HepG2 (cell line): ENCODE measurements at regions not wholly inside any gene's neighbourhood (a gene's known extent, or its start where the extent isn't known, plus 50 kb on each side); places are given as distances from the start of the nearest gene placed in this dataset.

Experiments
- E2F2 ChIP-seq: sonication (generic); formaldehyde crosslinking; IDR thresholded peaks from 2 replicates; pipeline ENCODE4 v1.4.0; 2020; ENCODE audit warnings: missing genetic modification reagents, borderline replicate concordance
- FOXC1 ChIP-seq: sonication (generic); formaldehyde crosslinking; IDR thresholded peaks from 2 replicates; pipeline ENCODE4 v1.8.0; 2022; ENCODE audit warnings: mild to moderate bottlenecking, missing genetic modification reagents, borderline replicate concordance
- FOXP4 ChIP-seq: sonication (generic); formaldehyde crosslinking; IDR thresholded peaks from 2 replicates; pipeline ENCODE4 v1.4.0; 2020; ENCODE audit warnings: missing genetic modification reagents
- HNRNPLL ChIP-seq: fragments of 200-400 bp; formaldehyde crosslinking; IDR thresholded peaks from 2 replicates; pipeline ENCODE4 v1.6.1; 2017; ENCODE audit warnings: mild to moderate bottlenecking, low read depth, low read length; ENCODE audit not compliant: poor library complexity, severe bottlenecking
- KLF13 ChIP-seq: sonication (generic); formaldehyde crosslinking; IDR thresholded peaks from 2 replicates; pipeline ENCODE4 v1.4.0; 2020; ENCODE audit warnings: mild to moderate bottlenecking, missing genetic modification reagents
- MAZ ChIP-seq, 2 experiments: sonication (generic) in 1 of 2; formaldehyde crosslinking in 1 of 2; IDR thresholded peaks; 2 replicates each; pipeline versions ENCODE4 v1.5.0 to v1.6.1; 2012 to 2020; ENCODE audit warnings: low read depth in 2 of 2, mild to moderate bottlenecking in 2 of 2, borderline replicate concordance in 1 of 2, improper control_type of control experiment in 1 of 2, low read length in 1 of 2, missing genetic modification reagents in 1 of 2, moderate library complexity in 1 of 2
- MXI1 ChIP-seq: IDR thresholded peaks from 3 replicates; pipeline ENCODE4 v1.6.1; 2012; ENCODE audit warnings: low read depth, low read length, inconsistent platforms, borderline replicate concordance
- MYC ChIP-seq: sonication (generic); formaldehyde crosslinking; IDR thresholded peaks from 2 replicates; pipeline ENCODE4 v1.9.0; 2021; ENCODE audit warnings: missing genetic modification reagents, borderline replicate concordance
- SMC3 ChIP-seq: IDR thresholded peaks from 2 replicates; pipeline ENCODE4 v1.6.1; 2011; ENCODE audit warnings: low read length, improper control_type of control experiment
- SRF ChIP-seq: IDR thresholded peaks from 2 replicates; pipeline ENCODE4 v1.6.1; 2011; ENCODE audit warnings: mild to moderate bottlenecking, low read depth, low read length, moderate library complexity
- ZFP37 ChIP-seq: sonication (generic); formaldehyde crosslinking; IDR thresholded peaks from 2 replicates; pipeline ENCODE4 v1.4.0; 2020; ENCODE audit warnings: missing genetic modification reagents, borderline replicate concordance
- ZNF136 ChIP-seq: sonication (generic); formaldehyde crosslinking; IDR thresholded peaks from 2 replicates; pipeline ENCODE4 v1.8.1; 2022; ENCODE audit warnings: low read depth, mild to moderate bottlenecking, moderate library complexity, missing genetic modification reagents
- ZNF234 ChIP-seq: sonication (generic); formaldehyde crosslinking; conservative IDR thresholded peaks from 2 replicates; pipeline ENCODE4 v1.5.1; 2020; ENCODE audit warnings: mild to moderate bottlenecking, missing genetic modification reagents
- ZNF263 ChIP-seq: sonication (generic); formaldehyde crosslinking; IDR thresholded peaks from 2 replicates; pipeline ENCODE4 v1.4.0; 2020; ENCODE audit warnings: missing genetic modification reagents
- ZNF331 ChIP-seq: sonication (generic); formaldehyde crosslinking; IDR thresholded peaks from 2 replicates; pipeline ENCODE4 v1.4.0; 2020; ENCODE audit warnings: missing genetic modification reagents
- ZNF430 ChIP-seq: sonication (generic); formaldehyde crosslinking; IDR thresholded peaks from 2 replicates; pipeline ENCODE4 v1.9.0; 2021; ENCODE audit warnings: mild to moderate bottlenecking, missing genetic modification reagents
- ZNF569 ChIP-seq: sonication (generic); formaldehyde crosslinking; IDR thresholded peaks from 2 replicates; pipeline ENCODE4 v1.5.0; 2020; ENCODE audit warnings: mild to moderate bottlenecking, missing genetic modification reagents, moderate library complexity, borderline replicate concordance
- ZNF639 ChIP-seq: conservative IDR thresholded peaks from 2 replicates; pipeline ENCODE4 v1.6.1; 2018; ENCODE audit warnings: missing genetic modification reagents
- ZNF704 ChIP-seq: sonication (generic); formaldehyde crosslinking; IDR thresholded peaks from 2 replicates; pipeline ENCODE4 v1.8.1; 2023; ENCODE audit warnings: mild to moderate bottlenecking, inconsistent platforms, moderate library complexity, missing genetic modification reagents, borderline replicate concordance

GRCh38 chr2:126971481-126972278 is 73.0 kb downstream of the TEX51 start (continued):
- no peak; the same call in 1 of the 2 replicates for TF ChIP-seq MAZ (IDR thresholded peaks at IDR 0.05; ENCODE audit: borderline replicate concordance, low read depth, low read length)
- TF ChIP-seq MAZ (CRISPR knock-in tag; IDR thresholded peaks at IDR 0.05; ENCODE audit: low read depth), result peak; percentile 55; the same call in 1 of the 2 replicates
- 0 out of 2 replicates have a peak, but pooled peaks have one; percentile 67 for TF ChIP-seq E2F2 (CRISPR knock-in tag)
- TF ChIP-seq ZNF704, result peak; percentile 75; the same call in 1 of the 2 replicates
- TF ChIP-seq ZFP37, result no peak
- TF ChIP-seq SMC3, result peak; percentile 68
- TF ChIP-seq ZNF331, result 0 out of 2 replicates have a peak, but pooled peaks have one; percentile 59
- no peak for TF ChIP-seq KLF13 (CRISPR knock-in tag)
- TF ChIP-seq FOXC1, result no peak
- TF ChIP-seq ZNF234 (CRISPR knock-in tag), result no peak
- TF ChIP-seq SRF, result no peak
- peak; percentile 82; the same call in 1 of the 2 replicates for TF ChIP-seq ZNF136 (CRISPR knock-in tag)
- TF ChIP-seq FOXP4 (CRISPR knock-in tag), result peak; percentile 42; the same call in 1 of the 2 replicates
- TF ChIP-seq ZNF430 (CRISPR knock-in tag), result 0 out of 2 replicates have a peak, but pooled peaks have one; percentile 67
- TF ChIP-seq MYC (CRISPR knock-in tag), result peak; percentile 76
- TF ChIP-seq ZNF263 (CRISPR knock-in tag), result peak; percentile 97
- peak; percentile 34; the same call in 1 of the 3 replicates for TF ChIP-seq MXI1
- no peak for TF ChIP-seq ZNF569 (CRISPR knock-in tag)
- no peak for TF ChIP-seq ZNF639 (CRISPR knock-in tag)
- peak; percentile 97 for TF ChIP-seq HNRNPLL
